ENCODE measurements at regions not wholly inside any gene's neighbourhood (a gene's known extent, or its start where the extent isn't known, plus 50 kb on each side); places are given as distances from the start of the nearest gene placed in this dataset.

DNA sequence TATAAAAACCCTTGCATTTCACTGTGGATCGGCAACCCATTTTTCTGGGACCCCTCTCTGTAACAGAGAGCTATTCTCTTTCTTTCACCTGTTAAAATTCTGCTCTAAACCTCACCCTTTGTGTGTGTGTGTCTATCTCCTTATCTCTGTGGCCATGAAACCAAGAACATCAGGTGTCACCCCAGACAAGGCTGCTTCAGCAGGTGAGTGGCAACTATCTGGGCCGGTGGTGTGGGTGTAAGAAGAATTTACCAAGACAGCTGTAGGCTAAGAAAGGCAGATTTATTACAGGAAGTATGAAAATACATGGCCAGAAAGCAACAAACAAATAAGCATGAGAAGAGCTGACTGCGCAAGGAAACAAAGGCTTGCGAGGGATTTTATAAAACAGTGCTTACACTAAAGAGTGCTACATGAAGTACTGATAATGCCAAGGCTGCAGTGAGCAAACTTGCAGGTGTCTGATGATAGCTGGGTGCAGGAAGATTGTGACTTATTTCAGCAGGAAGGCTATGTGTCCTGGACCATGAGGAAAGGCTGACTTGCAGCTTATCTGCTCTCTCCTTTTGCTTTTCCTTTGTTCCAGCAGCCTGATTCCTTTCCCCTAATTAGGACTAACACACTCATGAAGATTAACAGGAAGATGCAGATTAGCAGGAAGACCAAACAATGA, 421.1 kb downstream of the PTH2R start:
- TF ChIP-seq, protein P1, sequence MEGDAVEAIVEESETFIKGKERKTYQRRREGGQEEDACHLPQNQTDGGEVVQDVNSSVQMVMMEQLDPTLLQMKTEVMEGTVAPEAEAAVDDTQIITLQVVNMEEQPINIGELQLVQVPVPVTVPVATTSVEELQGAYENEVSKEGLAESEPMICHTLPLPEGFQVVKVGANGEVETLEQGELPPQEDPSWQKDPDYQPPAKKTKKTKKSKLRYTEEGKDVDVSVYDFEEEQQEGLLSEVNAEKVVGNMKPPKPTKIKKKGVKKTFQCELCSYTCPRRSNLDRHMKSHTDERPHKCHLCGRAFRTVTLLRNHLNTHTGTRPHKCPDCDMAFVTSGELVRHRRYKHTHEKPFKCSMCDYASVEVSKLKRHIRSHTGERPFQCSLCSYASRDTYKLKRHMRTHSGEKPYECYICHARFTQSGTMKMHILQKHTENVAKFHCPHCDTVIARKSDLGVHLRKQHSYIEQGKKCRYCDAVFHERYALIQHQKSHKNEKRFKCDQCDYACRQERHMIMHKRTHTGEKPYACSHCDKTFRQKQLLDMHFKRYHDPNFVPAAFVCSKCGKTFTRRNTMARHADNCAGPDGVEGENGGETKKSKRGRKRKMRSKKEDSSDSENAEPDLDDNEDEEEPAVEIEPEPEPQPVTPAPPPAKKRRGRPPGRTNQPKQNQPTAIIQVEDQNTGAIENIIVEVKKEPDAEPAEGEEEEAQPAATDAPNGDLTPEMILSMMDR (conservative IDR thresholded peaks at IDR 0.05; ENCODE audit: low read length) = no peak
- TF ChIP-seq EZH2phosphoT487 (IDR thresholded peaks at IDR 0.05; ENCODE audit: borderline replicate concordance, low read depth, low read length) = no peak
